AML-193 (cell line): ENCODE measurements at regions not wholly inside any gene's neighbourhood (a gene's known extent, or its start where the extent isn't known, plus 50 kb on each side); places are given as distances from the start of the nearest gene placed in this dataset.

Experiments
- DNase-seq, 2 experiments: peaks; one replicate each; lab custom pipeline; 2025; lab: John Stamatoyannopoulos, UW

GRCh38 chr12:115129727-115130126 is 445.8 kb upstream of the TBX3 start:
- DNase-seq, result no peak

- DNase-seq, result no peak
These were observed 437.1 kb upstream of the TBX3 start for GRCh38 chr12:115121053-115121452.

- DNase-seq, result no peak
These were observed 434.3 kb upstream of the TBX3 start for GRCh38 chr12:115118177-115118724.

DNA sequence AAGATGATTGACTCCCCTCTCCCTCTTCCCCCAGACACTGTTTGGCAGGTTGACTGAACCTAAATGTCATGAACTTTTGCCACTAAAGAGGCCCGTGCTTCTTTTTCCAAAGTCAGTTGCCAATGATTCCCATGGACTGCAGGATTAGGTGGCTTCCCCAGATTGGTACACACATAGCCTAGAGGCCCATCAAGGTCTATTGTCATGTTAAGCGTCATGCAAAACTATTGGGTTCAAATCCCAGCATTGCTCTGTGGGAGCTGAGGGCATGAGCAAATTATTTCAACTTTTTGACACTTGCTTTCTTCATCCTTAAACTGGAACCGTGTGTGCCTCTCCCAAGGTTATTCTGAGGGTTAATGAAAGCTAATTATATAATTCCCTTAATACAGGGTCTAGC is 430.2 kb upstream of the TBX3 start:
- no peak for DNase-seq

GRCh38 chr12:115109863-115110262 is 425.9 kb upstream of the TBX3 start:
- DNase-seq, result no peak

GRCh38 chr12:115108129-115109100 is 424.4 kb upstream of the TBX3 start:
- DNase-seq, result no peak

- no peak for DNase-seq
These were observed 420.2 kb upstream of the TBX3 start for GRCh38 chr12:115103884-115104883.

GRCh38 chr12:115102450-115102849 is 418.5 kb upstream of the TBX3 start:
- DNase-seq, result no peak

- DNase-seq, result no peak
These were observed 417.5 kb upstream of the TBX3 start for GRCh38 chr12:115101520-115101919.

DNA sequence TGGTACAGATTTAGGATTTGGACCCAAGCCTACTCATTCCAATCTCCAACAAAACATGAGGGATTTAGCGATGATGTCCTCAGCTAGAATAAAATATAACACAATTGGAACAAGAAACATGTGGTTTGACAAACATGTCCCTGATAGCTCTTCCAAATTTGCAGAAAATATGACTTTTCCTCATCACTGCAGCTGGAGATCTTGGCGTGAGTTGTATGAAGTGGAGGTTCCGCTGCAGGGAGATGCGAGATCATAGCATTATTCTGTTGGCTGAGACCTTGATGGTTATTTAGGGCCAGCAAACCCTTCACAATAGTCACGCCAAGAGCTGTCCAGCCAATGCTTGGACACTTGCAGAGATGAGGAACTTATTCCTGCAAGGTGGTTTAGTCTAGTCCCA is 413.4 kb upstream of the TBX3 start:
- no peak for DNase-seq

DNA sequence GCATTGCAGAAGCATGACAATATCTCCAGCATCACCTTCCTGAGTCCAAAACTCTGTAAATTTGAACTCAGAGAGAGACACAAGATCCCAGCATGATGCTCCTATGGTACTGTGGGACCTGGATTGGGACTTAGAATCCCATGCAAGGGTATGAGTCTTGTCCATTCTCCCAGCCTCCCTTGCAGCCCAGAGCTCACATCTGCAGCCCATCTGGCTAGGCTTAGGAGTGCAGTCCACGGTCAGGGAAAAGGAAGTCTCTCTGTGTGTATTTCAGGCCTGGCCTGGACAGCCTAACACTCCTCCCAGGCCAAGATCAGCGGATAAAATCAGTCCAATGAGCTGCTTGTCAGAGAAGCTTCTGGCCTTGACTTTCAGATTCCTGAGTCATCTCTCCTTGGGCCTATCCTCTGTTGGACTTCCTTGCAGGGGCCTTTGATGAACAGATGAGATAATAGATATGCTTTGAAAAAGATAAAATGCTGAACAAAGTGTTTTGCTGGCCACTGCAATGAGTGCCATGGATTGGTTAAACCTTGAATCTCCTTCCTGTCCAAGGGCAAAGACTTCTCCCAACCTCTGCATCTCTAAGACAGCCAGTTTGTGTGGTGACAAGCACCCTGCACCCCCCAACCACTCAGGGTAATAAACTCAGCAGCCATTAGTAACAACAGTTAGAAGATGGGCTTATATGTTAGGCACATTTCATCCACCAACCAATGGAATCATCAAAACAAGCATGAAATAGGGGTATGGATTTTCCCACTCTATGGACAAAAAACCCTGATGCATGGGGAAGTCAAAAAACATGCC is 412.8 kb upstream of the TBX3 start:
- DNase-seq, result no peak

- no peak for DNase-seq
These were observed 411.2 kb upstream of the TBX3 start for GRCh38 chr12:115095073-115095748.

- no peak for DNase-seq
These were observed 410.3 kb upstream of the TBX3 start for GRCh38 chr12:115094163-115094816.

GRCh38 chr12:115093261-115093660 is 409.3 kb upstream of the TBX3 start:
- DNase-seq, result no peak

GRCh38 chr12:115090783-115091182 is 406.8 kb upstream of the TBX3 start:
- no peak for DNase-seq

GRCh38 chr12:115088995-115089841 is 405.2 kb upstream of the TBX3 start:
- no peak for DNase-seq

- no peak for DNase-seq
These were observed 404.5 kb upstream of the TBX3 start for GRCh38 chr12:115088328-115088994.

DNA sequence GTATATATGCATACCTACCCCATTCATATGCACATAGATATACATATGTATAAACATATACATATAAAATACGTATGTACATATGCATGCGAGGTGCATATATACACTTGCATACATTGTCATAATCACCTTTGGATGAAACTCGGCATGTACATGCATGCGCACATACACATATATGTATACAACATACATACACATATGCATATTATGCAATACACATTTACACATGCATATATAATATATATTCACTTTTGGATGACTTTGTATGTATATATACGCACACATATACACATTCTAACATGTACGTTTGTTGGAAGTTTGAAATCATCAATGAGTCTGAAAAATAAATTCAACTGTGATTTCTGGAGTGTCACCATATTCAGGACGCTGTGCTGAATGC is 401.6 kb upstream of the TBX3 start:
- DNase-seq, result no peak

DNA sequence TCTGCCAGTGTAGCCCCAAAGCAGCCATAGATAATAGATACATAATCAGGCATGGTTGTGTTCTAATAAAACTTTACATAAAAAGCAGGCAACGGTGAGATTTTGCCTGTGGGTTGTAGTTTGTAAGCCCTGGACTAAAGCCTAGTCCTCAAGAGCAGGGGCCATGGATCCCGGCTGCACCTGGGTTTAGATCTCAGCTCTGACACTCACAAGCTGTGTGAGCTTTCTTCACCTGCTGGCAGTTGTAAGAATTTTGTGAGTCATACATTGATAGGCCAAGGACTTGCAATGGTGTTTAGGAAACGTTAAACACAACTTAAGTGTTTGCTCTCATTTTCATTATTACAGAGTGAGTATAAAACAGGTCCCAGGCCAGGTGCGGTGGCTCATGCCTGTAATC is 395.8 kb upstream of the TBX3 start:
- no peak for DNase-seq
